GM23338 (cell line): ENCODE measurements at regions not wholly inside any gene's neighbourhood (a gene's known extent, or its start where the extent isn't known, plus 50 kb on each side); places are given as distances from the start of the nearest gene placed in this dataset.

Experiments
- CREB1 ChIP-seq: fragments of 250-450 bp; sonication (Bioruptor Pico); IDR thresholded peaks from 2 replicates; pipeline ENCODE4 v1.5.0; 2020; ENCODE audit warnings: low read depth, mild to moderate bottlenecking, moderate library complexity
- EZH2 ChIP-seq: fragments of 200-600 bp; sonication (generic); IDR thresholded peaks from one replicate; pipeline ENCODE4 v1.8.0; 2017; ENCODE audit warnings: antibody characterized with exemption, mild to moderate bottlenecking, low read depth; ENCODE audit not compliant: unreplicated experiment
- EZH2phosphoT487 ChIP-seq: fragments of 200-600 bp; sonication (generic); IDR thresholded peaks from one replicate; pipeline ENCODE4 v1.8.1; 2018; ENCODE audit warnings: antibody characterized with exemption; ENCODE audit not compliant: unreplicated experiment
- JUNB ChIP-seq: IDR thresholded peaks from one replicate; pipeline ENCODE4 v1.6.1; 2016; ENCODE audit warnings: antibody characterized with exemption; ENCODE audit not compliant: unreplicated experiment
- NANOG ChIP-seq: IDR thresholded peaks from 2 replicates; pipeline ENCODE4 v1.6.1; 2016; ENCODE audit warnings: antibody characterized with exemption, borderline replicate concordance
- POLR2AphosphoS5 ChIP-seq: IDR thresholded peaks from 2 replicates; pipeline ENCODE4 v1.6.1; 2016; ENCODE audit warnings: antibody characterized with exemption, low read depth
- ZNF114 ChIP-seq: fragments of 250-450 bp; sonication (Bioruptor Pico); IDR thresholded peaks from 2 replicates; pipeline ENCODE4 v1.5.0; 2020; ENCODE audit warnings: mild to moderate bottlenecking, moderate library complexity
- ZNF331 ChIP-seq: fragments of 250-450 bp; sonication (Bioruptor Pico); IDR thresholded peaks from 2 replicates; pipeline ENCODE4 v1.5.0; 2020; ENCODE audit warnings: low read depth, mild to moderate bottlenecking, moderate library complexity
- TF ChIP-seq, protein P1 (sequence below), 2 experiments: fragments of 200-600 bp in 1 of 2; sonication (generic) in 1 of 2; conservative IDR thresholded peaks; 2 replicates each; pipeline versions ENCODE4 v1.5.1 to v1.6.1; 2016 to 2017; ENCODE audit warnings: antibody characterized with exemption in 2 of 2, low read depth in 2 of 2, mild to moderate bottlenecking in 2 of 2, moderate library complexity in 1 of 2
- TF ChIP-seq, protein P2 (sequence below): IDR thresholded peaks from one replicate; pipeline ENCODE4 v1.6.1; 2018; ENCODE audit warnings: antibody characterized with exemption; ENCODE audit not compliant: unreplicated experiment

DNA sequence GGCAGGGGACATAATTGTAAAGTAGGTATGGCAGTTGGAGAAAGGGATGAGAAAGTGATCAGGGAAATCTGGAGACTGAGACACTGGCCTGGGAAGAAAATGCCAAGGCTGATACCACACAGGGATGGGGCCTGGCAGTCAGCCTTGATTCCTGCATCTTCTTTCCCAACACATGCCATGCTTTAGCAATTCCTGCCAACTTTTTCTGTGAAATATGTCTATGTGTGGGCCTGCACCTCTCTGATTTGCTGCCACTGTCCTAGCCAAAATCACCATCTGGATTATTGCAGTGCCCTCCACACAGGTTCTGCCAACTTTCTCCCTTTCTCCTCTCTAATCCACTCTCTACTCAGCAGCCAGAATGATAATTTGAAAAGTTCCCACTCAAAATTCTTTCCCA lies 759.8 kb upstream of the CITED2 start:
- TF ChIP-seq, protein P1, sequence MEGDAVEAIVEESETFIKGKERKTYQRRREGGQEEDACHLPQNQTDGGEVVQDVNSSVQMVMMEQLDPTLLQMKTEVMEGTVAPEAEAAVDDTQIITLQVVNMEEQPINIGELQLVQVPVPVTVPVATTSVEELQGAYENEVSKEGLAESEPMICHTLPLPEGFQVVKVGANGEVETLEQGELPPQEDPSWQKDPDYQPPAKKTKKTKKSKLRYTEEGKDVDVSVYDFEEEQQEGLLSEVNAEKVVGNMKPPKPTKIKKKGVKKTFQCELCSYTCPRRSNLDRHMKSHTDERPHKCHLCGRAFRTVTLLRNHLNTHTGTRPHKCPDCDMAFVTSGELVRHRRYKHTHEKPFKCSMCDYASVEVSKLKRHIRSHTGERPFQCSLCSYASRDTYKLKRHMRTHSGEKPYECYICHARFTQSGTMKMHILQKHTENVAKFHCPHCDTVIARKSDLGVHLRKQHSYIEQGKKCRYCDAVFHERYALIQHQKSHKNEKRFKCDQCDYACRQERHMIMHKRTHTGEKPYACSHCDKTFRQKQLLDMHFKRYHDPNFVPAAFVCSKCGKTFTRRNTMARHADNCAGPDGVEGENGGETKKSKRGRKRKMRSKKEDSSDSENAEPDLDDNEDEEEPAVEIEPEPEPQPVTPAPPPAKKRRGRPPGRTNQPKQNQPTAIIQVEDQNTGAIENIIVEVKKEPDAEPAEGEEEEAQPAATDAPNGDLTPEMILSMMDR (conservative IDR thresholded peaks at IDR 0.05; ENCODE audit: low read depth in 2 of 2), result no peak
- TF ChIP-seq EZH2 (no peak), POLR2AphosphoS5 (no peak), NANOG (no peak), CREB1 (no peak), ZNF331 (CRISPR knock-in tag) (no peak), EZH2phosphoT487 (no peak), JUNB (no peak), ZNF114 (no peak)
- TF ChIP-seq, protein P2, sequence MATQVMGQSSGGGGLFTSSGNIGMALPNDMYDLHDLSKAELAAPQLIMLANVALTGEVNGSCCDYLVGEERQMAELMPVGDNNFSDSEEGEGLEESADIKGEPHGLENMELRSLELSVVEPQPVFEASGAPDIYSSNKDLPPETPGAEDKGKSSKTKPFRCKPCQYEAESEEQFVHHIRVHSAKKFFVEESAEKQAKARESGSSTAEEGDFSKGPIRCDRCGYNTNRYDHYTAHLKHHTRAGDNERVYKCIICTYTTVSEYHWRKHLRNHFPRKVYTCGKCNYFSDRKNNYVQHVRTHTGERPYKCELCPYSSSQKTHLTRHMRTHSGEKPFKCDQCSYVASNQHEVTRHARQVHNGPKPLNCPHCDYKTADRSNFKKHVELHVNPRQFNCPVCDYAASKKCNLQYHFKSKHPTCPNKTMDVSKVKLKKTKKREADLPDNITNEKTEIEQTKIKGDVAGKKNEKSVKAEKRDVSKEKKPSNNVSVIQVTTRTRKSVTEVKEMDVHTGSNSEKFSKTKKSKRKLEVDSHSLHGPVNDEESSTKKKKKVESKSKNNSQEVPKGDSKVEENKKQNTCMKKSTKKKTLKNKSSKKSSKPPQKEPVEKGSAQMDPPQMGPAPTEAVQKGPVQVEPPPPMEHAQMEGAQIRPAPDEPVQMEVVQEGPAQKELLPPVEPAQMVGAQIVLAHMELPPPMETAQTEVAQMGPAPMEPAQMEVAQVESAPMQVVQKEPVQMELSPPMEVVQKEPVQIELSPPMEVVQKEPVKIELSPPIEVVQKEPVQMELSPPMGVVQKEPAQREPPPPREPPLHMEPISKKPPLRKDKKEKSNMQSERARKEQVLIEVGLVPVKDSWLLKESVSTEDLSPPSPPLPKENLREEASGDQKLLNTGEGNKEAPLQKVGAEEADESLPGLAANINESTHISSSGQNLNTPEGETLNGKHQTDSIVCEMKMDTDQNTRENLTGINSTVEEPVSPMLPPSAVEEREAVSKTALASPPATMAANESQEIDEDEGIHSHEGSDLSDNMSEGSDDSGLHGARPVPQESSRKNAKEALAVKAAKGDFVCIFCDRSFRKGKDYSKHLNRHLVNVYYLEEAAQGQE, result no peak
